HepG2 (cell line): ENCODE measurements at regions not wholly inside any gene's neighbourhood (a gene's known extent, or its start where the extent isn't known, plus 50 kb on each side); places are given as distances from the start of the nearest gene placed in this dataset.

Experiments used
- ATF1 ChIP-seq: IDR thresholded peaks from 2 replicates; pipeline ENCODE4 v1.6.1; 2016; ENCODE audit warnings: mild to moderate bottlenecking, control low read depth
- HNRNPUL1 ChIP-seq: fragments of 200-400 bp; formaldehyde crosslinking; IDR thresholded peaks from 2 replicates; pipeline ENCODE4 v1.6.1; 2017; ENCODE audit warnings: low read depth, mild to moderate bottlenecking, low read length, moderate library complexity
- RBAK ChIP-seq: sonication (generic); formaldehyde crosslinking; IDR thresholded peaks from 2 replicates; pipeline ENCODE4 v1.5.1; 2020; ENCODE audit warnings: mild to moderate bottlenecking, missing genetic modification reagents
- SIX4 ChIP-seq: sonication (generic); formaldehyde crosslinking; IDR thresholded peaks from 2 replicates; pipeline ENCODE4 v1.4.0; 2020; ENCODE audit warnings: missing genetic modification reagents
- SKIL ChIP-seq: sonication (generic); formaldehyde crosslinking; IDR thresholded peaks from 2 replicates; pipeline ENCODE4 v1.8.0; 2022; ENCODE audit warnings: missing genetic modification reagents, mild to moderate bottlenecking, moderate library complexity, borderline replicate concordance
- SMC3 ChIP-seq: IDR thresholded peaks from 2 replicates; pipeline ENCODE4 v1.6.1; 2011; ENCODE audit warnings: low read length, improper control_type of control experiment
- SNRNP70 ChIP-seq: fragments of 200-400 bp; formaldehyde crosslinking; IDR thresholded peaks from 2 replicates; pipeline ENCODE4 v1.6.1; 2017; ENCODE audit warnings: mild to moderate bottlenecking, low read depth, low read length, moderate library complexity
- TOPORS ChIP-seq: sonication (generic); formaldehyde crosslinking; IDR thresholded peaks from 2 replicates; pipeline ENCODE4 v1.8.0; 2023; ENCODE audit warnings: mild to moderate bottlenecking, missing genetic modification reagents
- ZFX ChIP-seq: sonication (generic); formaldehyde crosslinking; IDR thresholded peaks from 2 replicates; pipeline ENCODE4 v1.4.0; 2020; ENCODE audit warnings: mild to moderate bottlenecking, low read depth, missing genetic modification reagents, moderate library complexity
- ZNF850 ChIP-seq: sonication (generic); formaldehyde crosslinking; conservative IDR thresholded peaks from 2 replicates; pipeline ENCODE4 v1.9.0; 2021; ENCODE audit warnings: mild to moderate bottlenecking, missing genetic modification reagents
- TF ChIP-seq, protein P1 (sequence below): sonication (generic); formaldehyde crosslinking; IDR thresholded peaks from 2 replicates; pipeline ENCODE4 v1.8.1; 2022; ENCODE audit warnings: low read depth, mild to moderate bottlenecking, missing genetic modification reagents
- TF ChIP-seq, protein P2 (sequence below): sonication (generic); formaldehyde crosslinking; IDR thresholded peaks from 2 replicates; pipeline ENCODE4 v1.4.0; 2020; ENCODE audit warnings: missing genetic modification reagents, borderline replicate concordance

- no peak for TF ChIP-seq ZNF850 (CRISPR knock-in tag)
- TF ChIP-seq RBAK (CRISPR knock-in tag), result no peak
- TF ChIP-seq, protein P1, sequence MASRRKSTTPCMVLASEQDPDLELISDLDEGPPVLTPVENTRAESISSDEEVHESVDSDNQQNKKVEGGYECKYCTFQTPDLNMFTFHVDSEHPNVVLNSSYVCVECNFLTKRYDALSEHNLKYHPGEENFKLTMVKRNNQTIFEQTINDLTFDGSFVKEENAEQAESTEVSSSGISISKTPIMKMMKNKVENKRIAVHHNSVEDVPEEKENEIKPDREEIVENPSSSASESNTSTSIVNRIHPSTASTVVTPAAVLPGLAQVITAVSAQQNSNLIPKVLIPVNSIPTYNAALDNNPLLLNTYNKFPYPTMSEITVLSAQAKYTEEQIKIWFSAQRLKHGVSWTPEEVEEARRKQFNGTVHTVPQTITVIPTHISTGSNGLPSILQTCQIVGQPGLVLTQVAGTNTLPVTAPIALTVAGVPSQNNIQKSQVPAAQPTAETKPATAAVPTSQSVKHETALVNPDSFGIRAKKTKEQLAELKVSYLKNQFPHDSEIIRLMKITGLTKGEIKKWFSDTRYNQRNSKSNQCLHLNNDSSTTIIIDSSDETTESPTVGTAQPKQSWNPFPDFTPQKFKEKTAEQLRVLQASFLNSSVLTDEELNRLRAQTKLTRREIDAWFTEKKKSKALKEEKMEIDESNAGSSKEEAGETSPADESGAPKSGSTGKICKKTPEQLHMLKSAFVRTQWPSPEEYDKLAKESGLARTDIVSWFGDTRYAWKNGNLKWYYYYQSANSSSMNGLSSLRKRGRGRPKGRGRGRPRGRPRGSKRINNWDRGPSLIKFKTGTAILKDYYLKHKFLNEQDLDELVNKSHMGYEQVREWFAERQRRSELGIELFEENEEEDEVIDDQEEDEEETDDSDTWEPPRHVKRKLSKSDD (CRISPR knock-in tag), result no peak
- no peak for TF ChIP-seq SIX4
- TF ChIP-seq TOPORS (CRISPR knock-in tag), result no peak
- no peak for TF ChIP-seq SNRNP70
- 0 out of 2 replicates have a peak, but pooled peaks have one; percentile 18 for TF ChIP-seq ZFX (CRISPR knock-in tag)
- TF ChIP-seq HNRNPUL1, result no peak
- TF ChIP-seq SKIL (CRISPR knock-in tag), result no peak
- TF ChIP-seq ATF1 (CRISPR knock-in tag), result no peak
- TF ChIP-seq SMC3, result peak; percentile 84
- TF ChIP-seq, protein P2, sequence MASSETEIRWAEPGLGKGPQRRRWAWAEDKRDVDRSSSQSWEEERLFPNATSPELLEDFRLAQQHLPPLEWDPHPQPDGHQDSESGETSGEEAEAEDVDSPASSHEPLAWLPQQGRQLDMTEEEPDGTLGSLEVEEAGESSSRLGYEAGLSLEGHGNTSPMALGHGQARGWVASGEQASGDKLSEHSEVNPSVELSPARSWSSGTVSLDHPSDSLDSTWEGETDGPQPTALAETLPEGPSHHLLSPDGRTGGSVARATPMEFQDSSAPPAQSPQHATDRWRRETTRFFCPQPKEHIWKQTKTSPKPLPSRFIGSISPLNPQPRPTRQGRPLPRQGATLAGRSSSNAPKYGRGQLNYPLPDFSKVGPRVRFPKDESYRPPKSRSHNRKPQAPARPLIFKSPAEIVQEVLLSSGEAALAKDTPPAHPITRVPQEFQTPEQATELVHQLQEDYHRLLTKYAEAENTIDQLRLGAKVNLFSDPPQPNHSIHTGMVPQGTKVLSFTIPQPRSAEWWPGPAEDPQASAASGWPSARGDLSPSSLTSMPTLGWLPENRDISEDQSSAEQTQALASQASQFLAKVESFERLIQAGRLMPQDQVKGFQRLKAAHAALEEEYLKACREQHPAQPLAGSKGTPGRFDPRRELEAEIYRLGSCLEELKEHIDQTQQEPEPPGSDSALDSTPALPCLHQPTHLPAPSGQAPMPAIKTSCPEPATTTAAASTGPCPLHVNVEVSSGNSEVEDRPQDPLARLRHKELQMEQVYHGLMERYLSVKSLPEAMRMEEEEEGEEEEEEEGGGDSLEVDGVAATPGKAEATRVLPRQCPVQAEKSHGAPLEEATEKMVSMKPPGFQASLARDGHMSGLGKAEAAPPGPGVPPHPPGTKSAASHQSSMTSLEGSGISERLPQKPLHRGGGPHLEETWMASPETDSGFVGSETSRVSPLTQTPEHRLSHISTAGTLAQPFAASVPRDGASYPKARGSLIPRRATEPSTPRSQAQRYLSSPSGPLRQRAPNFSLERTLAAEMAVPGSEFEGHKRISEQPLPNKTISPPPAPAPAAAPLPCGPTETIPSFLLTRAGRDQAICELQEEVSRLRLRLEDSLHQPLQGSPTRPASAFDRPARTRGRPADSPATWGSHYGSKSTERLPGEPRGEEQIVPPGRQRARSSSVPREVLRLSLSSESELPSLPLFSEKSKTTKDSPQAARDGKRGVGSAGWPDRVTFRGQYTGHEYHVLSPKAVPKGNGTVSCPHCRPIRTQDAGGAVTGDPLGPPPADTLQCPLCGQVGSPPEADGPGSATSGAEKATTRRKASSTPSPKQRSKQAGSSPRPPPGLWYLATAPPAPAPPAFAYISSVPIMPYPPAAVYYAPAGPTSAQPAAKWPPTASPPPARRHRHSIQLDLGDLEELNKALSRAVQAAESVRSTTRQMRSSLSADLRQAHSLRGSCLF (CRISPR knock-in tag), result no peak
These were observed 182.7 kb downstream of the RPIA start (continued) for GRCh38 chr2:88874063-88874657.
